Ectodermal cell (in vitro differentiated cells): ENCODE measurements at regions not wholly inside any gene's neighbourhood (a gene's known extent, or its start where the extent isn't known, plus 50 kb on each side); places are given as distances from the start of the nearest gene placed in this dataset.

Experiments
- H3K27ac ChIP-seq: 2 replicates; pipeline ENCODE4 v1.7.0; 2013; ENCODE audit warnings: mild to moderate bottlenecking, low read depth, low read length; ENCODE audit not compliant: insufficient read depth, poor library complexity, severe bottlenecking
- H3K27me3 ChIP-seq: 2 replicates; pipeline ENCODE4 v1.7.0; 2013; ENCODE audit warnings: mild to moderate bottlenecking, low read length; ENCODE audit not compliant: insufficient read depth, control insufficient read depth, poor library complexity, severe bottlenecking
- H3K36me3 ChIP-seq: one replicate; pipeline ENCODE4 v1.7.0; 2013; ENCODE audit warnings: low read length; ENCODE audit not compliant: control insufficient read depth, insufficient read depth
- H3K4me1 ChIP-seq: one replicate; pipeline ENCODE4 v1.7.0; 2013; ENCODE audit warnings: low read length; ENCODE audit not compliant: control insufficient read depth, insufficient read depth
- H3K4me3 ChIP-seq: 2 replicates; pipeline ENCODE4 v1.7.0; 2013; ENCODE audit warnings: low read depth, low read length, control low read depth; ENCODE audit not compliant: insufficient read depth
- H3K9me3 ChIP-seq: 2 replicates; pipeline ENCODE4 v1.7.0; 2013; ENCODE audit warnings: mild to moderate bottlenecking, low read length, moderate library complexity; ENCODE audit not compliant: control insufficient read depth
- WGBS, 2 experiments: methylation state at CpG; one replicate each; pipeline ENCODE4 v1.1.7; 2013; ENCODE audit warnings: missing lambda C conversion rate in 2 of 2; 5-methylcytosine and 5-hydroxymethylcytosine counted together

GRCh38 chr14:87122166-87122565 lies 870.8 kb downstream of the GALC start:
- Histone ChIP-seq H3K36me3 (no peaks in the 10 kb centered on the region), H3K27ac (no peak overlapping the region), H3K4me3 (no peak overlapping the region), H3K4me1 (no peaks in the 10 kb centered on the region), H3K9me3 (no peaks in the 10 kb centered on the region), H3K27me3 (no peaks in the 10 kb centered on the region)

DNA sequence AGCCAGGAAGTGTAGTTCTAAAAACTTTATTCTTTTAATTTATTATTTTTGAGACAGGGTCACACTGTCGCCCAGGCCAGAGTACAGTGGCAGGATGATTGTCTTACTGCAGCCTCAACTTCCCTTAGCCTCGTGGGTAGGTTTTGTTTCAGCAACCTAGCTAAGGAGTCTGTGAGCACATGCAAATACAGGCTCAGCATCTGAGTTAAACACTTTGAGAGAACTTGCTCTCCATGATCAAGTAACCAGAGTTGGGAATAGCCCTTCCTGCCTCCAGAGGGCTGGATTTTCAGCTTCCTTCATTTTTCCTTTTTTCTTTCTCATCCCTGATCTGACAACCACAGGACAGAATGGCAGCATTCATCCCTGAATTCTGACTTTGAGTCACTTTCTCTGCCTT lies 871.3 kb downstream of the GALC start:
- 80 to 88% methylated on average over 2 of the region's 2 CpGs for WGBS, 2 experiments
- Histone ChIP-seq H3K4me3 (no peak overlapping the region), H3K36me3 (no peaks in the 10 kb centered on the region), H3K27me3 (no peaks in the 10 kb centered on the region), H3K9me3 (no peaks in the 10 kb centered on the region), H3K27ac (no peak overlapping the region), H3K4me1 (no peaks in the 10 kb centered on the region)

- 71 to 73% methylated on average over 1 of the region's 1 CpG for WGBS, 2 experiments
Measured at GRCh38 chr14:87115234-87115633, 877.7 kb downstream of the GALC start.

DNA sequence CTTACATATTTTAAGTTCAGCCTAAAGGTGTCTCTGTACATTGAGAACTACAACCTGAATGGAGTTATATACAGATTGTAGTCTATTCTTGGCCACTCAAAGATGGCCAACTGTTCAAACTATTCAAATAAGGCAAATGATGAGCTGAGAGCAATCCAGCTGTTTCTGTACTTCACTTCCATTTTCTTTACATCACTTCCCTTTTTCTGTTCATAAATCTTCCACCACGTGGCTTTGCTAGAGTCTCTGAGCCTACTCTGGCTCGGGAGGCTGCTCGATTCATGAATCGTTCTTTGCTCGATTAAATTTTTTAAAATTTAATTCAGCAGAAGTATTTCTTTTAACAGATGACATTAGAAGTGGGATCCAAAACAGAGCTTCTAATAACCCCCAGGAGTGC lies 879.7 kb downstream of the GALC start:
- no peaks in the 10 kb centered on the region for H3K4me1 ChIP-seq

More at GRCh38 chr14:87115234-87115633, 877.7 kb downstream of the GALC start:
- Histone ChIP-seq H3K9me3 (no peaks in the 10 kb centered on the region), H3K4me1 (no peaks in the 10 kb centered on the region), H3K27ac (no peak overlapping the region), H3K4me3 (no peak overlapping the region), H3K36me3 (no peaks in the 10 kb centered on the region), H3K27me3 (no peaks in the 10 kb centered on the region)

DNA sequence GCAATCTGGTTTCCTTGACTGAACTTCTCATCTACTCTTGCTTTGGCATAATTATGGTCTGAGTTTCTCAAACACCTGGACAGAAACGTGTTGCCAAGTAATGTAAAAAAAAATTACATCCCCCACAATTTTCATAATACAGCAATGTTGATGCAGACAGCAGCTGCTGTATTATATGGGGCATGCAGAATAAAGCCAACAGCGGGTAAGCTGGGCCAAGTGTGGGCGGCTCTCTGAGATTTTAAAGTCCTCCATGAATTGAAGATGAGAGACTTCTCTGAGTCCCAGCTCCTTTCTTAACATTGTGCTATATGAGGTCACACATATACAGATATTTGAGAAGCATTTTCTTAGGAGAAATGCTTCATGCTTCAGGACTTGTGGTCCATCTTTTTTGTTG lies 881.2 kb downstream of the GALC start:
- no peaks in the 10 kb centered on the region for H3K4me1 ChIP-seq
- H3K27ac ChIP-seq = no peak overlapping the region
- H3K4me3 ChIP-seq = no peak overlapping the region
- 92 to 100% methylated on average over 2 to 3 of the region's 3 CpGs for WGBS, 2 experiments
- no peaks in the 10 kb centered on the region for H3K9me3 ChIP-seq
- no peaks in the 10 kb centered on the region for H3K36me3 ChIP-seq
- no peaks in the 10 kb centered on the region for H3K27me3 ChIP-seq

More for the DNA sequence above, 879.7 kb downstream of the GALC start:
- H3K27me3 ChIP-seq = no peaks in the 10 kb centered on the region
- H3K27ac ChIP-seq = no peak overlapping the region
- 71 to 77% methylated on average over 5 of the region's 5 CpGs for WGBS, 2 experiments
- H3K36me3 ChIP-seq = no peaks in the 10 kb centered on the region
- H3K9me3 ChIP-seq = no peaks in the 10 kb centered on the region
- H3K4me3 ChIP-seq = no peak overlapping the region

DNA sequence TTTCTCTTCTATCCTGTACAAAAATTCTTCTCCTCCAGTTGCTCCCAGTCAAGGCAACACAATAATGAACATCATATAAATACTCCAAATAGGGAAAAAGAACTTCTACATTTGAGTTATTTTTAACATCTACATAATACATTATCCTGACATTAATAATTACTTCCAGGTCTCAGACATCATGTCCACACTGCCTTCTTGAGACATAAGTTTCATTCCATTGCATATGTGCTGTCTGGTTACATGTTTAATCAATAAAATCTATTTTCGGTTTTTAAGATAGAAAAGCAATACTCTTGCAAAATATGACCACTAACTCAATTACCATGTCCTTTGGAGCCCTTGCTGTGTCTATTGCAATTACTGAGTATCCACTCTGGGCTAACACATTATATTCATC lies 881.9 kb downstream of the GALC start:
- no peaks in the 10 kb centered on the region for H3K9me3 ChIP-seq
- H3K27ac ChIP-seq = no peak overlapping the region
- H3K4me3 ChIP-seq = no peak overlapping the region
- H3K27me3 ChIP-seq = no peaks in the 10 kb centered on the region
- WGBS, 2 experiments = 86% methylated on average over 1 of the region's 1 CpG
- no peaks in the 10 kb centered on the region for H3K36me3 ChIP-seq
- no peaks in the 10 kb centered on the region for H3K4me1 ChIP-seq

DNA sequence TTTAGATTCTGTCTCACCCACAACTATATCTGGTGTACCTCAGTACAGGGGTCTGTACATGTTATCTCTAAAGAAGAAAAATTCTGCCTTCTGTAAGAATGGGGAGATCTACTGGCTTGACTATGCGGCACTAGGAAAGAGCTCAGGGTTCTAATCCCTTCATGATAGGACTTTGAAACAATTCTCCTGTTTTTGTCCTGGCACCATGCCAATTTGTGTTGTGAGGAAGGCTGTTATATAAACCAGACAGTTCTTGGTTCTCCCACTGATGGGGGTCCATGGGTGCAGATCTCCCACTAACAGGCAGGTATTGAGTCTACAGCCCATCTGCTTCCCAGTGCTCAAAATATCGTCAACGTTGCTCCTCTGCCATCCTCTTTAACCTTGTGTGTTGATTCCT lies 883.7 kb downstream of the GALC start:
- no peak overlapping the region for H3K4me3 ChIP-seq
- no peaks in the 10 kb centered on the region for H3K27me3 ChIP-seq
- H3K27ac ChIP-seq = no peak overlapping the region
- H3K36me3 ChIP-seq = no peaks in the 10 kb centered on the region
- 86 to 100% methylated on average over 1 to 3 of the region's 3 CpGs for WGBS, 2 experiments
- no peaks in the 10 kb centered on the region for H3K9me3 ChIP-seq
- no peaks in the 10 kb centered on the region for H3K4me1 ChIP-seq

DNA sequence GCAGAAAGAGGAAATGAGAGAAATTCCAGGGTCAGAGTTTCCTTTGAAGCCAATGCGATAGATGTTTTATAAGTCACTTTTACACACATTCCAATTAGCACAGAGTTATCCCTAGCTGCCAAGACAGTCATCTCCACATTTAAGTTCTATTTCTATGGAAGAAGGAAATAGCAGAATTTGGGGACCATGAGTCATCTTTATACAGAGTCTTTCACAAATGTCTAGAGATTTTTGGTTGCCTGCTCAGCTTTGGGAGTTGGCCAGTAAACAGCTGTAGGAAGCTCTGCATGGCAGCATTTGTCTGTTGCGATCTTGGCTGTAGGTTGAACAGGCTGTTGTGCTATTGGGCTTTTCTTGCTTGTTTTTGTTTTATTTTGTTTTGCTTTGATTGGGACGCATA lies 884.3 kb downstream of the GALC start:
- no peaks in the 10 kb centered on the region for H3K27me3 ChIP-seq
- 93 to 97% methylated on average over 2 to 3 of the region's 3 CpGs for WGBS, 2 experiments
- H3K9me3 ChIP-seq = no peaks in the 10 kb centered on the region
- no peak overlapping the region for H3K27ac ChIP-seq
- no peaks in the 10 kb centered on the region for H3K4me1 ChIP-seq
- H3K4me3 ChIP-seq = no peak overlapping the region
- H3K36me3 ChIP-seq = no peaks in the 10 kb centered on the region

- Histone ChIP-seq H3K27me3 (no peaks in the 10 kb centered on the region), H3K36me3 (no peaks in the 10 kb centered on the region), H3K4me1 (no peaks in the 10 kb centered on the region), H3K4me3 (no peak overlapping the region), H3K9me3 (no peaks in the 10 kb centered on the region), H3K27ac (no peak overlapping the region)
- WGBS, 2 experiments = 91 to 97% methylated on average over 3 of the region's 3 CpGs
Measured at GRCh38 chr14:87102811-87103378, 890.1 kb downstream of the GALC start.

GRCh38 chr14:87097015-87097414 lies 896.0 kb downstream of the GALC start:
- Histone ChIP-seq H3K4me3 (no peak overlapping the region), H3K27me3 (no peaks in the 10 kb centered on the region), H3K27ac (no peak overlapping the region), H3K4me1 (no peaks in the 10 kb centered on the region), H3K9me3 (no peaks in the 10 kb centered on the region), H3K36me3 (no peaks in the 10 kb centered on the region)
- WGBS, 2 experiments = 88 to 99% methylated on average over 2 of the region's 2 CpGs

- no peaks in the 10 kb centered on the region for H3K27me3 ChIP-seq
- no peak overlapping the region for H3K27ac ChIP-seq
- no peaks in the 10 kb centered on the region for H3K4me1 ChIP-seq
- no peaks in the 10 kb centered on the region for H3K9me3 ChIP-seq
- no peaks in the 10 kb centered on the region for H3K36me3 ChIP-seq
- H3K4me3 ChIP-seq = no peak overlapping the region
- WGBS, 2 experiments = 95 to 97% methylated on average over 2 of the region's 2 CpGs
Measured at GRCh38 chr14:87094913-87095312, 898.1 kb downstream of the GALC start.
